Liver (tissue), 3 donors: ENCODE measurements at regions not wholly inside any gene's neighbourhood (a gene's known extent, or its start where the extent isn't known, plus 50 kb on each side); places are given as distances from the start of the nearest gene placed in this dataset.

Source experiments
- CTCF ChIP-seq: fragments of 150-350 bp; IDR thresholded peaks from 2 replicates; pipeline ENCODE4 v1.5.1; 2017; ENCODE audit warnings: improper control_type of control experiment, low read depth, low read length; ENCODE audit not compliant: missing input control
- EGR1 ChIP-seq, 2 donors: IDR thresholded peaks; 2 replicates each; pipeline ENCODE4 v1.6.1; 2016 to 2018; ENCODE audit warnings: antibody characterized with exemption in 2 of 2, low read depth in 2 of 2
- FOXA1 ChIP-seq: IDR thresholded peaks from 2 replicates; pipeline ENCODE4 v1.6.1; 2016; ENCODE audit warnings: antibody characterized with exemption
- GABPA ChIP-seq, 2 donors: IDR thresholded peaks in 1 of 2; conservative IDR thresholded peaks in 1 of 2; 2 replicates each; pipeline ENCODE4 v1.6.1; 2016; ENCODE audit warnings: antibody characterized with exemption in 2 of 2, mild to moderate bottlenecking in 1 of 2, moderate library complexity in 1 of 2
- SP1 ChIP-seq: IDR thresholded peaks from 2 replicates; pipeline ENCODE4 v1.6.1; 2018; ENCODE audit warnings: antibody characterized with exemption, mild to moderate bottlenecking
- TF ChIP-seq, protein P1 (sequence below): IDR thresholded peaks from 2 replicates; pipeline ENCODE4 v1.6.1; 2016; ENCODE audit warnings: antibody characterized with exemption
- TF ChIP-seq, protein P2 (sequence below): IDR thresholded peaks from 2 replicates; pipeline ENCODE4 v1.6.1; 2016; ENCODE audit warnings: antibody characterized with exemption, mild to moderate bottlenecking
- donor health status: healthy.
- donor health status: healthy.

DNA sequence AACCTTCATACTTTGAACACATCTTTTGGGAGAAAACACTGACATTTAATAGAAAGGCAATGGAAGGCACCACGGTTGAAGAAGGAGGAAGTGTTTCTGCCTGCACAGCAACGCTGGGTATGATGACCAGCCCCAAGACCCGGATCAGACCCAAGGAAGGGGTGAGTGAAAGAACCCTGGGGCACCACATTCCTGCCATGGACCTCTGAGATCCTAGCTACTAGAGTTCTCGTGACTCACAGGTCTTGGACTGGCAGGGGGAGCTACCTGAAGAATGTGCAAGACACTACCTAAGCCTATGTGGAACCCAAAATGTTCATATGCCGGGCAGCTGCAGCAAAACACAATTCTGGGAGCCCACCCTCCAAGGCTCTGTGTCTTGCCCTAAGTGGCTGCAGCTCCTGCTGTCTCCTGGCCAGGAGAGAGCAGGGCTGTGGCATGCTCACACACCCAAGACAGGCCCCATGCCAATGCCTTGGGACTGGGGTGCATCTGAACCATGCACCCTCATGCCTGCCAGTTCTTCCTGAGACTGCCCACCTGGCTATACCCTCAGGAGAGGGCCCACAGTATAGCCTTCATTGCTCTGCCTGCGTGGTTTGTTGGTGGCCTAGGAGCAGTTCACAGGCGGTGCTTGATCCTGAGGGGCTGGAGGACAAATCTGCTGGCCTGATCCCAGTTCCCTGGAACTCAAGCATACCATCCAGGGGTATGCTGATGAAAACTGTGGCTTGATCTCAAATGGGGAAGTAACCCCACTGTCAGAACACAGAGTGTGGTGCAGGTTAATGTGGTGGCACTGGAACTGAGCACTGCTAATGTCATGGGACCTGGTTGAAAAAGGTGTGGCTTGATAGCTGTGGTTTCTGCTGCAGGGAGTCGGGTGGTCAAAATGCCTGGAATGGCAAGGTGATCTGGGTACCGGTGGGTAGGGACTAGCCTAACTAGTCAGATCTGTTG, 353.3 kb upstream of the ARHGEF26 start:
- no peak for TF ChIP-seq CTCF
- no peak for TF ChIP-seq FOXA1
- TF ChIP-seq, protein P1, sequence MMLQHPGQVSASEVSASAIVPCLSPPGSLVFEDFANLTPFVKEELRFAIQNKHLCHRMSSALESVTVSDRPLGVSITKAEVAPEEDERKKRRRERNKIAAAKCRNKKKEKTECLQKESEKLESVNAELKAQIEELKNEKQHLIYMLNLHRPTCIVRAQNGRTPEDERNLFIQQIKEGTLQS: no peak
- no peak for TF ChIP-seq EGR1 (IDR thresholded peaks at IDR 0.05; ENCODE audit: low read depth in 2 of 2)
- TF ChIP-seq, protein P2, sequence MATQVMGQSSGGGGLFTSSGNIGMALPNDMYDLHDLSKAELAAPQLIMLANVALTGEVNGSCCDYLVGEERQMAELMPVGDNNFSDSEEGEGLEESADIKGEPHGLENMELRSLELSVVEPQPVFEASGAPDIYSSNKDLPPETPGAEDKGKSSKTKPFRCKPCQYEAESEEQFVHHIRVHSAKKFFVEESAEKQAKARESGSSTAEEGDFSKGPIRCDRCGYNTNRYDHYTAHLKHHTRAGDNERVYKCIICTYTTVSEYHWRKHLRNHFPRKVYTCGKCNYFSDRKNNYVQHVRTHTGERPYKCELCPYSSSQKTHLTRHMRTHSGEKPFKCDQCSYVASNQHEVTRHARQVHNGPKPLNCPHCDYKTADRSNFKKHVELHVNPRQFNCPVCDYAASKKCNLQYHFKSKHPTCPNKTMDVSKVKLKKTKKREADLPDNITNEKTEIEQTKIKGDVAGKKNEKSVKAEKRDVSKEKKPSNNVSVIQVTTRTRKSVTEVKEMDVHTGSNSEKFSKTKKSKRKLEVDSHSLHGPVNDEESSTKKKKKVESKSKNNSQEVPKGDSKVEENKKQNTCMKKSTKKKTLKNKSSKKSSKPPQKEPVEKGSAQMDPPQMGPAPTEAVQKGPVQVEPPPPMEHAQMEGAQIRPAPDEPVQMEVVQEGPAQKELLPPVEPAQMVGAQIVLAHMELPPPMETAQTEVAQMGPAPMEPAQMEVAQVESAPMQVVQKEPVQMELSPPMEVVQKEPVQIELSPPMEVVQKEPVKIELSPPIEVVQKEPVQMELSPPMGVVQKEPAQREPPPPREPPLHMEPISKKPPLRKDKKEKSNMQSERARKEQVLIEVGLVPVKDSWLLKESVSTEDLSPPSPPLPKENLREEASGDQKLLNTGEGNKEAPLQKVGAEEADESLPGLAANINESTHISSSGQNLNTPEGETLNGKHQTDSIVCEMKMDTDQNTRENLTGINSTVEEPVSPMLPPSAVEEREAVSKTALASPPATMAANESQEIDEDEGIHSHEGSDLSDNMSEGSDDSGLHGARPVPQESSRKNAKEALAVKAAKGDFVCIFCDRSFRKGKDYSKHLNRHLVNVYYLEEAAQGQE: no peak
- TF ChIP-seq SP1: no peak
- TF ChIP-seq GABPA (IDR thresholded peaks at IDR 0.05 in 1 of 2, conservative IDR thresholded peaks at IDR 0.05 in 1 of 2): no peak
